Spleen (tissue), 11 donors: ENCODE measurements at regions not wholly inside any gene's neighbourhood (a gene's known extent, or its start where the extent isn't known, plus 50 kb on each side); places are given as distances from the start of the nearest gene placed in this dataset.

Experiments used
- DNase-seq: peaks from one replicate; pipeline ENCODE4 v3.0.0-alpha.2; 2020
- H3K27ac ChIP-seq, 8 donors: fragments of 200-600 bp; sonication (generic) in 7 of 8; 1 replicate in 4 of 8; 2 replicates in 4 of 8; pipeline versions ENCODE4 v1.5.0 to v1.8.0; 2016 to 2021; ENCODE audit warnings: inconsistent platforms in 4 of 8, mild to moderate bottlenecking in 4 of 8, moderate library complexity in 1 of 8
- H3K27me3 ChIP-seq, 7 donors: fragments of 200-600 bp; sonication (generic) in 6 of 7; replicated peaks in 1 of 7; 1 replicate in 4 of 7; 2 replicates in 3 of 7; pipeline versions ENCODE4 v1.5.0 to v1.8.0; 2016 to 2021; ENCODE audit warnings: inconsistent platforms in 3 of 7, mild to moderate bottlenecking in 1 of 7
- H3K36me3 ChIP-seq, 6 donors: fragments of 200-600 bp; sonication (generic) in 5 of 6; 1 replicate in 4 of 6; 2 replicates in 2 of 6; pipeline versions ENCODE4 v1.5.0 to v1.8.0; 2016 to 2021; ENCODE audit warnings: inconsistent platforms in 2 of 6
- H3K4me1 ChIP-seq, 6 donors: fragments of 200-600 bp; sonication (generic) in 5 of 6; 1 replicate in 3 of 6; 2 replicates in 3 of 6; pipeline versions ENCODE4 v1.5.0 to v1.8.0; 2016 to 2021; ENCODE audit warnings: inconsistent platforms in 3 of 6
- H3K4me3 ChIP-seq, 8 donors: fragments of 200-600 bp; sonication (generic) in 7 of 8; 1 replicate in 4 of 8; 2 replicates in 4 of 8; pipeline versions ENCODE4 v1.5.0 to v1.8.0; 2016 to 2021; ENCODE audit warnings: inconsistent platforms in 4 of 8, mild to moderate bottlenecking in 4 of 8, moderate library complexity in 2 of 8
- H3K9me3 ChIP-seq, 8 donors: fragments of 200-600 bp; sonication (generic) in 7 of 8; 1 replicate in 4 of 8; 2 replicates in 4 of 8; pipeline versions ENCODE4 v1.5.0 to v1.8.0; 2016 to 2021; ENCODE audit warnings: inconsistent platforms in 4 of 8
- POLR2A ChIP-seq, 3 donors: fragments of 450-650 bp; IDR thresholded peaks; one replicate each; pipeline ENCODE4 v1.5.1; 2017; ENCODE audit warnings: antibody characterized with exemption in 3 of 3, mild to moderate bottlenecking in 1 of 3
- POLR2AphosphoS5 ChIP-seq, 3 donors: sonication (generic); formaldehyde crosslinking; IDR thresholded peaks; one replicate each; pipeline ENCODE4 v1.5.1; 2017; ENCODE audit warnings: antibody characterized with exemption in 3 of 3
- WGBS, 5 donors: extraction: QIAGEN DNeasy Blood & Tissue Kit in 3 of 5; methylation state at CpG; one replicate each; pipeline versions ENCODE4 v1.1.5 to v1.1.7; 2013 to 2018; 5-methylcytosine and 5-hydroxymethylcytosine counted together
- intact Hi-C: fragments of 100-400 bp; cut with DNase I; formaldehyde crosslinking; loops from one replicate; pipeline ENCODE4 v1.15.0; 2023; ENCODE audit warnings: low total_unique reads
- TF ChIP-seq, protein P1 (sequence below), 11 experiments: fragments of 200-600 bp in 7 of 11; fragments of 450-650 bp in 4 of 11; sonication (generic) in 4 of 11; IDR thresholded peaks in 8 of 11; conservative IDR thresholded peaks in 3 of 11; 1 replicate in 7 of 11; 2 replicates in 4 of 11; pipeline versions ENCODE4 v1.4.0 to v1.8.0; 2016 to 2021; ENCODE audit warnings: antibody characterized with exemption in 11 of 11, inconsistent platforms in 4 of 11, mild to moderate bottlenecking in 1 of 11
- donor health status: healthy with polysubstance abuse.
- donor health status: DM: no; HTN: no; CAD: no; lungs with moderate emphysema.
- donor health status: DM: no; HTN: no; CAD: no.
- donor health status: Bipolar disorder and iron deficiency.
- donor health status: healthy.
- donor health status: DM: no; HTN: no; CAD: no.
- donor health status: DM: yes; HTN: yes; CAD: no.

DNA sequence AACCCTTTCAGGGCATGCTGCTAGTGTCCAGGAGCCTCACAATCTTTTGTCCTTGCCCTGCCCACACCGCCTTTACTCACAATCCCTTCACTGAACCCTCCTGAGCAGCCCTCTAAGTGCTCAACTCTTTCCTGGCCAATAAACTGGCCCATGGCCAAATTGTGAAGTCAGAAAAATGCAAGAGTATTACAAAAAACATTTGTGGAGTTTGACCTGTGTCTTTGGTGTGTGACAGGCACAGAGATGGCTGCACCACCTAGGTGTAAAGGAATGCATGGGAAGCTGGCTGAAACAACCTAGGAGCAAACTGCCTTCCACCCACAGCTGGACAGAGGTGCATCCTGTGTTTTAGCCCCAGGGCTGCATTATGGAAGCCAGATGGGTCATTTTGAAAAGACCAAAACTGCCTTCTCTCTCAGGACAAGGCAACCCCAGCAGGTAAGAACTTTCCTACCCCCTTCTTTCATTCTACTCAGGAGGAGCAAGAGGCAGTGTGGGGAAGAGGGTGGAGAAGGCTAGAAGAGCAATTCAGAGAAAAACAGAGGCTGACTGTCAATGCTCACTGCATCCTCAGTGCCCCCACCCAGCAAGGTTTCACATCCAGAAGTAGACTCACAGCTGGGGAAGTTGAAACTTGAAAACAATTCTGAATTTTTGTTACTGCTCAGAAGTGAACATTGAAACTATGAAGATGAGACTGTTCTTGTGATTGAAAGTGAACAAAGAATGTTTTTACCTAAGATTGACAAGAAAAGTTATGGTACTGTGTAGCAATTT lies 78.6 kb downstream of the TRIM42 start:
- no peak for TF ChIP-seq POLR2A (IDR thresholded peaks at IDR 0.05)
- TF ChIP-seq, protein P1, sequence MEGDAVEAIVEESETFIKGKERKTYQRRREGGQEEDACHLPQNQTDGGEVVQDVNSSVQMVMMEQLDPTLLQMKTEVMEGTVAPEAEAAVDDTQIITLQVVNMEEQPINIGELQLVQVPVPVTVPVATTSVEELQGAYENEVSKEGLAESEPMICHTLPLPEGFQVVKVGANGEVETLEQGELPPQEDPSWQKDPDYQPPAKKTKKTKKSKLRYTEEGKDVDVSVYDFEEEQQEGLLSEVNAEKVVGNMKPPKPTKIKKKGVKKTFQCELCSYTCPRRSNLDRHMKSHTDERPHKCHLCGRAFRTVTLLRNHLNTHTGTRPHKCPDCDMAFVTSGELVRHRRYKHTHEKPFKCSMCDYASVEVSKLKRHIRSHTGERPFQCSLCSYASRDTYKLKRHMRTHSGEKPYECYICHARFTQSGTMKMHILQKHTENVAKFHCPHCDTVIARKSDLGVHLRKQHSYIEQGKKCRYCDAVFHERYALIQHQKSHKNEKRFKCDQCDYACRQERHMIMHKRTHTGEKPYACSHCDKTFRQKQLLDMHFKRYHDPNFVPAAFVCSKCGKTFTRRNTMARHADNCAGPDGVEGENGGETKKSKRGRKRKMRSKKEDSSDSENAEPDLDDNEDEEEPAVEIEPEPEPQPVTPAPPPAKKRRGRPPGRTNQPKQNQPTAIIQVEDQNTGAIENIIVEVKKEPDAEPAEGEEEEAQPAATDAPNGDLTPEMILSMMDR (IDR thresholded peaks at IDR 0.05 in 8 of 11, conservative IDR thresholded peaks at IDR 0.05 in 3 of 11), result no peak
- Histone ChIP-seq H3K4me3 (no peak overlapping the region), H3K9me3 (no peaks in the 10 kb centered on the region), H3K27ac (no peak overlapping the region), H3K36me3 (no peaks in the 10 kb centered on the region), H3K4me1 (no peaks in the 10 kb centered on the region), H3K27me3 (peaks cover 0 to 9% (median 0%) of the 10 kb centered on the region in 7 donors)
- intact Hi-C loops, result no loop called here
- WGBS, 5 donors, result 0 to 90% (median 34%) methylated on average over 1 of the region's 1 CpG
- no peak for DNase-seq

DNA sequence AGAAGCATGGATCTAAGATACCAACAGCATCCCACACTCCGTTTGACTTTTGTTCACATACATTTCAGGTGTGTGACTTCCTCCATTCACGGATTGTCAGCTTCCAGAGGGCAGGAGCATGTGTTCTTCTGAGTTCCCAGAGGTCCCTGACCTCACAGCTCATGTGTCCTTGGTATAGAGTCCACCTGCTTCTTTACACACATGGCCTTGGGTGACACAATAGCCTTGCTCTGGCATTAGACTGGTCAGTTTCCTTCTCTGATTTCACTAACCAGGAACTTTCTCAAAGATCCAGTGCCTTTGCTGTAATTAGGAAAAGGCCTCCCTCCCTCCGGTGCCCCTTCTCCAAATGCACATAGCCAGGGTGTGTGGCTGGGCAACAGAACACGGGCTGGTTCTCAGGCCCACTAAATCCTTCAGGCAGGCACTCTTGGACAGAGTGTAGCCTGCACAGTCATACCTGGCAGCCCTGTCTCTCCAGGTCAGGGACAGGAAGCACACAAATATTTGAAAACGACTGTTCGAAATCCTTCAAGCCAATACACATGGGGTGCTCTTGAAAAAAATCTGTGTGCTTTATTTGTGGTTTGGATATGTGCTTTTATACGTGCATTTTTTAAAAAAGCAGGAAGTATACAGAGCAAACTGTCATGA lies 81.1 kb downstream of the TRIM42 start:
- no peaks in the 10 kb centered on the region for H3K4me1 ChIP-seq
- H3K27me3 ChIP-seq, result peaks cover 0 to 9% (median 0%) of the 10 kb centered on the region in 7 donors
- intact Hi-C loops, result no loop called here
- H3K27ac ChIP-seq, result no peak overlapping the region
- no peaks in the 10 kb centered on the region for H3K36me3 ChIP-seq
- no peaks in the 10 kb centered on the region for H3K9me3 ChIP-seq
- WGBS, 5 donors, result 32 to 53% (median 37%) methylated on average over 6 to 7 of the region's 7 CpGs
- no peak for DNase-seq
- H3K4me3 ChIP-seq, result no peak overlapping the region
- TF ChIP-seq POLR2A (IDR thresholded peaks at IDR 0.05) (no peak), POLR2AphosphoS5 (IDR thresholded peaks at IDR 0.05) (no peak)
- TF ChIP-seq, protein P1 (IDR thresholded peaks at IDR 0.05 in 8 of 11, conservative IDR thresholded peaks at IDR 0.05 in 3 of 11), result no peak

DNA sequence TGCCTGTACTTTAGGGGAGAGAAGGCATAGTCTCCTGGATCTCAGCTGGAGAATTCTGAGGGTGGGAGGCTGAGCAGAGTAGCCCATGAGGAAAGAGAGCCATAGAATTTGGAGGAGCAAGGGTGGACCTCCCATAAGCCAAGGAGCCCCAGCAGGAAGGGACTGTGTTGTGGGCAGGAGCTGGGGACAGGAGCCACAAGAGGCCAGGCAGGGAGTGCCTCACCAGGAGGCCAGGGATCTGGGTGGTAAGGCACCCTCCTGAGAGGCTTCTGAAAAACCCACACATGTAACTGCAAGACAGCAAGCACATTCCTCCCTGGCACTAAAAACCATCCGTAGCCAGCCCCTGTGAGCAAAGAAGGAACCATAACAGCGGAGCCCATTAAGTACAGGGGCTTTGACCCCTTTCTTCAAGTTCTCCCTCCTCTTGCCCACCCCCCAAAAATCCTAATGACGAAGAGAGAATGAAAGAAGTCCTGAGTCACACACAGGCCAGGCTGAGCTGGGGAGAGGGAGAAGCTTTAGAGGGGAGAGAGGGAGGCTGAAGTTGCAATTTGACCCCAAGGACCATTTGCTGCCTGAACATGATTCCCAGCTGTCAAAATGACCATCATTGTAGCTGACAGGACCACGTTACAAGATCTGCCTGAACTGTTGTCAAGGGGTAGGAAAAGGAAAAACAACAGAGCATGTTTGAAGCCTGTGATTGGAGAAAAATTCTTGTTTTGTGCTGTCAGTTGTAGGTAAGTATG lies 82.6 kb downstream of the TRIM42 start:
- no peak for DNase-seq
- no peaks in the 10 kb centered on the region for H3K9me3 ChIP-seq
- no peak overlapping the region for H3K4me3 ChIP-seq
- H3K27me3 ChIP-seq, result peaks cover 0 to 9% (median 0%) of the 10 kb centered on the region in 7 donors
- intact Hi-C loops, result no loop called here
- H3K4me1 ChIP-seq, result no peaks in the 10 kb centered on the region
- TF ChIP-seq POLR2A (IDR thresholded peaks at IDR 0.05) (no peak), POLR2AphosphoS5 (IDR thresholded peaks at IDR 0.05) (no peak)
- TF ChIP-seq, protein P1 (IDR thresholded peaks at IDR 0.05 in 8 of 11, conservative IDR thresholded peaks at IDR 0.05 in 3 of 11), result no peak
- no peaks in the 10 kb centered on the region for H3K36me3 ChIP-seq
- 76 to 82% (median 79%) methylated on average over 4 of the region's 4 CpGs for WGBS, 5 donors
- H3K27ac ChIP-seq, result no peak overlapping the region
